Stimulated activated CD8-positive, alpha-beta memory T cell treated with anti-CD3 and anti-CD28 coated beads, Interleukin-2, amount 100 ng/mL, for 48 hours (primary cell): ENCODE measurements at regions not wholly inside any gene's neighbourhood (a gene's known extent, or its start where the extent isn't known, plus 50 kb on each side); places are given as distances from the start of the nearest gene placed in this dataset.
"Not testable (repeated sequence)": the region's sequence is repeated elsewhere in the genome, so short reads cannot be mapped to it uniquely, and the experiment has no call there.

Source experiments
- DNase-seq, 2 donors: peaks; one replicate each; pipeline ENCODE4 v3.0.0-alpha.2; 2020; ENCODE audit warnings: low read depth in 2 of 2

GRCh38 chr7:1300206-1300605 lies 67.5 kb downstream of the UNCX start:
- no peak for DNase-seq

- DNase-seq: no peak
These were observed 68.0 kb downstream of the UNCX start for GRCh38 chr7:1300636-1301035.

- no peak for DNase-seq
These were observed 68.6 kb downstream of the UNCX start for GRCh38 chr7:1301054-1301881.

GRCh38 chr7:1301882-1302251 lies 69.2 kb downstream of the UNCX start:
- DNase-seq: no peak

GRCh38 chr7:1302936-1303335 lies 70.3 kb downstream of the UNCX start:
- DNase-seq: no peak

GRCh38 chr7:1304011-1304410 lies 71.3 kb downstream of the UNCX start:
- DNase-seq: not testable (repeated sequence)

- no peak for DNase-seq
These were observed 73.2 kb downstream of the UNCX start for GRCh38 chr7:1305873-1306272.

- no peak for DNase-seq
These were observed 75.2 kb downstream of the UNCX start for GRCh38 chr7:1307828-1308227.

- DNase-seq: no peak
These were observed 76.6 kb downstream of the UNCX start for GRCh38 chr7:1309290-1309689.

- DNase-seq: no peak
These were observed 77.3 kb downstream of the UNCX start for GRCh38 chr7:1309996-1310395.

- DNase-seq: no peak
These were observed 78.3 kb downstream of the UNCX start for GRCh38 chr7:1310936-1311335.

GRCh38 chr7:1311406-1312135 lies 78.9 kb downstream of the UNCX start:
- DNase-seq: no peak

- no peak for DNase-seq
These were observed 79.7 kb downstream of the UNCX start for GRCh38 chr7:1312136-1313070.

GRCh38 chr7:1313613-1314012 lies 80.9 kb downstream of the UNCX start:
- DNase-seq: no peak

GRCh38 chr7:1314021-1314907 lies 81.6 kb downstream of the UNCX start:
- no peak for DNase-seq

GRCh38 chr7:1314908-1315450 lies 82.3 kb downstream of the UNCX start:
- DNase-seq: no peak

- no peak for DNase-seq
These were observed 83.4 kb downstream of the UNCX start for GRCh38 chr7:1316086-1316485.

- no peak for DNase-seq
These were observed 85.0 kb downstream of the UNCX start for GRCh38 chr7:1317646-1318045.

- no peak for DNase-seq
These were observed 85.4 kb downstream of the UNCX start for GRCh38 chr7:1318051-1318450.

- DNase-seq: no peak
These were observed 86.0 kb downstream of the UNCX start for GRCh38 chr7:1318661-1319060.
